ENCODE measurements at regions not wholly inside any gene's neighbourhood (a gene's known extent, or its start where the extent isn't known, plus 50 kb on each side); places are given as distances from the start of the nearest gene placed in this dataset.

GRCh38 chr18:70494524-70494923 lies 205.7 kb downstream of the SOCS6 start:
- no peak for DNase-seq (ENCODE audit: low read depth)
- no peak for TF ChIP-seq CTCF (IDR thresholded peaks at IDR 0.05; ENCODE audit: control insufficient read depth, extremely low read depth, insufficient read depth)
- no peak overlapping the region for H3K4me3 ChIP-seq (ENCODE audit: low read depth, low read length)

DNA sequence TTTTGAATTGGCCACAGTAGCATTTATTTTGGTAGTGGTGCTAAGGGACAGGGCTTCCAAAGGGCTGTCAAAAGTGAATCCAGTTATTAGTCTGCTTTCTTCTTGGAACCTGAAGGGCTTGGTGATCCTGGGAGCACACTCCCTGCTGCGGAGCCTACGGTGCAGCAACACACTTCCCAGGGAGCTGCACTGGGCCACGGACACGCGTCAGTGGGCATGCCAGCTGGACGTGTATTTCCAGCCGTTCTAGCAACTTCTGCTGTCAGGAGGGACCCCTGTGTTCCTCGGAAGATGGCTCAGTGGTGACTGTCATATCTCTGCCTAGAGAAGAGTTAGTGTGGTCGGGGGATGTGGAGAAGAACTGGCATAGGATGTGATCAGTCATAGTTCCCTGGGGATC lies 204.6 kb downstream of the SOCS6 start:
- DNase-seq (ENCODE audit: low read depth) = no peak
- no peak overlapping the region for H3K4me3 ChIP-seq (ENCODE audit: low read depth, low read length)
- TF ChIP-seq CTCF (IDR thresholded peaks at IDR 0.05; ENCODE audit: control insufficient read depth, extremely low read depth, insufficient read depth) = no peak

GRCh38 chr18:70491734-70492348 lies 203.0 kb downstream of the SOCS6 start:
- no peak overlapping the region for H3K4me3 ChIP-seq (ENCODE audit: low read depth, low read length)
- peak; percentile 81 for TF ChIP-seq CTCF (IDR thresholded peaks at IDR 0.05; ENCODE audit: control insufficient read depth, extremely low read depth, insufficient read depth)
- no peak for DNase-seq (ENCODE audit: low read depth)

- peak; percentile 17 for DNase-seq (ENCODE audit: low read depth)
- H3K4me3 ChIP-seq (ENCODE audit: low read depth, low read length) = no peak overlapping the region
- TF ChIP-seq CTCF (IDR thresholded peaks at IDR 0.05; ENCODE audit: control insufficient read depth, extremely low read depth, insufficient read depth) = peak; percentile 71
These were observed 201.4 kb downstream of the SOCS6 start for GRCh38 chr18:70489986-70490933.

DNA sequence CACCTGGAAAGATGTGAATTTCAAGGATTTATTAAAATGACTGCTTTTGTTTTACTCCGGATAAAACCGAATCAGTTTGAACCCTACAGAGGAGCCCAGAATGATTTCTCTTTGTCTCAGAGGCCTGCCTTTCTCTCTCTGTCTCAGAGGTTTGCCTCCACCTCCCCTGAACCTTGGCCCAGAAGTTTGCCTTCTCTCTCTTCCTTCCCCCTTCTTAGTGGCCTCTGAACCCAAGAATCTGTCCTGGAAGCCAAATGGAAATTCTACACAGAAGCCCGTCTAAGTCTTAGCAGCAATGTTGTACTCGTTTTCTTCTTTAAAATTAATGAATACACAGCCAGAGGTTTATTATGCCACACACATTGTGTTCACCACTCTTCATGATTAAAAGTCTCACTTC lies 200.7 kb downstream of the SOCS6 start:
- no peak overlapping the region for H3K4me3 ChIP-seq (ENCODE audit: low read depth, low read length)
- DNase-seq (ENCODE audit: low read depth) = no peak
- no peak for TF ChIP-seq CTCF (IDR thresholded peaks at IDR 0.05; ENCODE audit: control insufficient read depth, extremely low read depth, insufficient read depth)

- DNase-seq (ENCODE audit: low read depth) = no peak
- TF ChIP-seq CTCF (IDR thresholded peaks at IDR 0.05; ENCODE audit: control insufficient read depth, extremely low read depth, insufficient read depth) = no peak
- no peak overlapping the region for H3K4me3 ChIP-seq (ENCODE audit: low read depth, low read length)
These were observed 181.1 kb downstream of the SOCS6 start for GRCh38 chr18:70469916-70470315.
